ENCODE measurements at regions not wholly inside any gene's neighbourhood (a gene's known extent, or its start where the extent isn't known, plus 50 kb on each side); places are given as distances from the start of the nearest gene placed in this dataset.
A peak's percentile ranks its signal among the peaks of the same experiment; 100 is the strongest.

DNA sequence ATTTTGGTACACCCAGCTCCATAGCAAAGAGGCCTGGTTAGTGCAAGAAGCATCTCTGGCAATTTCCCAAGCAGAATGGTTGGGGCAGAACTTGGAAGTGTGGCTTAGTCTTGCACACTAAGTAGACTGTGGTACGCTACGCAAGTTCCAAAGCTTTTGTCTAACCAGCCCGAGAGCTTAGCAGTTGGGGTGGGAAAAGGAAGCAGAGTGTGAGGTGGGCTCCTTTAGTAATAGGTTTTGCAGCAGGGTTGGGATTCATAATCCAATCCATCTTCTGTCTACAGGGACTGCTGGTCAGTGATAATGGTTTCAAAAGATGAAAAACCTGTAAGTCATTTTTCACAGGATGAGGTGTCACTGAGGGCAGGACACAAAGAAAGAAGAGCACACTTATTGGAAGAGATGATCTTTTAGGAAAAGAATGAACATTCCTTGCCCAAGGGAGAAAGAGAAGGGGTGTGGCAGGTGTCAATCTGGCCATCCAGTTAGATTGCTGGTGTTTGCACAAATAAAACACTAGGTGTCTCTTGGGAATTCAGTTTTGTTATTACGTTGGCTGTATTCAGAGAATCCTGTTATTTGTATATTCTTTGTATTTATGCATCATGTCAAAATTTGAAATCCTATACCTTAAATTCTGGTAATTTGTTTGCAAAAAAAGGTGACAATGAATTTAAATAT is 244.3 kb downstream of the GPAT3 start:
- Histone ChIP-seq H3K18ac (ENCODE audit: insufficient read length, low read depth, low read length) (no peak overlapping the region), H4K20me1 (ENCODE audit: control insufficient read depth, insufficient read depth, insufficient read length) (no peaks in the 10 kb centered on the region), H2BK15ac (ENCODE audit: low read depth, low read length) (no peak overlapping the region), H3K79me1 (ENCODE audit: insufficient read depth, low read depth, low read length, poor library complexity, severe bottlenecking) (no peaks in the 10 kb centered on the region), H3T11ph (ENCODE audit: low read length) (no peak overlapping the region), H3K27me3 (ENCODE audit: insufficient read depth, low read length) (peaks cover 2% of the 10 kb centered on the region; the same call in 1 of the 2 replicates), H2BK120ac (ENCODE audit: low read depth, low read length, poor library complexity, severe bottlenecking) (no peak overlapping the region), H3K4me2 (ENCODE audit: insufficient read depth, insufficient read length, low read length) (no peak overlapping the region), H3K4me1 (ENCODE audit: insufficient read depth, low read length) (peaks cover 7% of the 10 kb centered on the region), H3K23me2 (ENCODE audit: insufficient read length, low read depth, low read length, poor library complexity, severe bottlenecking) (no peaks in the 10 kb centered on the region), H3K14ac (ENCODE audit: insufficient read depth, low read length) (no peak overlapping the region), H2AFZ (ENCODE audit: low read length) (no peak overlapping the region), H2BK5ac (ENCODE audit: insufficient read length, low read length) (no peak overlapping the region), H4K5ac (ENCODE audit: insufficient read length, low read depth, low read length) (no peak overlapping the region), H3K79me2 (ENCODE audit: insufficient read depth, low read length) (no peaks in the 10 kb centered on the region), H3K56ac (ENCODE audit: insufficient read length, low read depth, low read length) (no peak overlapping the region), H3K9me3 (ENCODE audit: control insufficient read depth, low read depth, low read length) (no peaks in the 10 kb centered on the region), H4K8ac (replicated peaks; ENCODE audit: insufficient read length, low read depth, low read length) (no peak overlapping the region), H2BK12ac (ENCODE audit: insufficient read length, low read depth, low read length) (no peak overlapping the region), H4K91ac (ENCODE audit: insufficient read length, low read depth, low read length) (no peak overlapping the region), H3K9ac (ENCODE audit: extremely low read depth, insufficient read length, low read length) (peak overlapping the region; percentile 14), H3K23ac (ENCODE audit: insufficient read length, low read depth, low read length) (no peak overlapping the region), H3K4ac (ENCODE audit: low read depth, low read length) (no peak overlapping the region), H2AK5ac (ENCODE audit: insufficient read length, low read length) (no peak overlapping the region), H3K27ac (ENCODE audit: insufficient read length, low read depth, low read length) (no peak overlapping the region), H2BK20ac (ENCODE audit: low read depth, low read length, poor library complexity, severe bottlenecking) (no peak overlapping the region)
- no peak for TF ChIP-seq CTCF (conservative IDR thresholded peaks at IDR 0.05)
- Mint-ChIP-seq H3K27me3 (ENCODE audit: low read depth) (peaks cover 9% of the 10 kb centered on the region; the same call in 1 of the 2 replicates), H3K9me3 (no peaks in the 10 kb centered on the region), H3K27ac (no peak overlapping the region), H3K4me1 (peaks cover 25 to 40% of the 10 kb centered on the region in 2 experiments), H3K36me3 (ENCODE audit: insufficient read depth in 1 of 3, low read depth in 3 of 3) (no peaks in the 10 kb centered on the region), H3K4me3 (no peak overlapping the region)
- DNase-seq = no peak
- no CpG with 5 or more reads among the region's 4 CpGs for WGBS (ENCODE audit: extremely low coverage, insufficient read length, low lambda C conversion rate)
